Liver (tissue), 8 donors: ENCODE measurements at regions not wholly inside any gene's neighbourhood (a gene's known extent, or its start where the extent isn't known, plus 50 kb on each side); places are given as distances from the start of the nearest gene placed in this dataset.
A peak's percentile ranks its signal among the peaks of the same experiment; 100 is the strongest.

Experiments
- DNase-seq: peaks from one replicate; pipeline ENCODE4 v3.0.0-alpha.2; 2017; ENCODE audit warnings: low spot score
- H3K27ac ChIP-seq, 2 donors: one replicate each; pipeline ENCODE4 v1.7.0; 2013; ENCODE audit warnings: inconsistent platforms in 2 of 2, low read length in 2 of 2, control low read depth in 1 of 2, low read depth in 1 of 2, mild to moderate bottlenecking in 1 of 2
- H3K27me3 ChIP-seq, 4 donors: one replicate each; pipeline versions ENCODE4 v1.6.1 to v1.7.0; 2013; ENCODE audit warnings: low read length in 3 of 4, inconsistent platforms in 1 of 4, mild to moderate bottlenecking in 1 of 4, moderate library complexity in 1 of 4; ENCODE audit not compliant: control insufficient read depth in 4 of 4, insufficient read depth in 4 of 4
- H3K36me3 ChIP-seq, 4 donors: one replicate each; pipeline versions ENCODE4 v1.6.1 to v1.7.0; 2013; ENCODE audit warnings: low read length in 3 of 4, mild to moderate bottlenecking in 3 of 4, low read depth in 1 of 4, moderate library complexity in 1 of 4; ENCODE audit not compliant: control insufficient read depth in 4 of 4, insufficient read depth in 3 of 4
- H3K4me1 ChIP-seq, 4 donors: one replicate each; pipeline versions ENCODE4 v1.6.1 to v1.7.0; 2013; ENCODE audit warnings: low read length in 3 of 4, mild to moderate bottlenecking in 3 of 4, moderate library complexity in 1 of 4; ENCODE audit not compliant: control insufficient read depth in 4 of 4, insufficient read depth in 4 of 4
- H3K4me3 ChIP-seq, 3 donors: one replicate each; pipeline versions ENCODE4 v1.6.1 to v1.7.0; 2013; ENCODE audit warnings: low read length in 3 of 3, control low read depth in 1 of 3, low read depth in 1 of 3, mild to moderate bottlenecking in 1 of 3
- H3K9ac ChIP-seq, 2 donors: one replicate each; pipeline ENCODE4 v1.7.0; 2013; ENCODE audit warnings: low read length in 2 of 2, mild to moderate bottlenecking in 2 of 2, moderate library complexity in 2 of 2, control low read depth in 1 of 2, low read depth in 1 of 2
- H3K9me3 ChIP-seq, 4 donors: one replicate each; pipeline versions ENCODE4 v1.6.1 to v1.7.0; 2013; ENCODE audit warnings: low read length in 3 of 4; ENCODE audit not compliant: control insufficient read depth in 4 of 4
- ATF3 ChIP-seq: IDR thresholded peaks from 2 replicates; pipeline ENCODE4 v1.6.1; 2016; ENCODE audit warnings: antibody characterized with exemption
- CTCF ChIP-seq: fragments of 150-350 bp; IDR thresholded peaks from 2 replicates; pipeline ENCODE4 v1.5.1; 2017; ENCODE audit warnings: improper control_type of control experiment, low read depth, low read length; ENCODE audit not compliant: missing input control
- EGR1 ChIP-seq, 2 donors: IDR thresholded peaks; 2 replicates each; pipeline ENCODE4 v1.6.1; 2016 to 2018; ENCODE audit warnings: antibody characterized with exemption in 2 of 2, low read depth in 2 of 2
- FOXA1 ChIP-seq: IDR thresholded peaks from 2 replicates; pipeline ENCODE4 v1.6.1; 2016; ENCODE audit warnings: antibody characterized with exemption
- FOXA2 ChIP-seq: IDR thresholded peaks from 2 replicates; pipeline ENCODE4 v1.6.1; 2016; ENCODE audit warnings: antibody characterized with exemption
- GABPA ChIP-seq, 2 donors: IDR thresholded peaks in 1 of 2; conservative IDR thresholded peaks in 1 of 2; 2 replicates each; pipeline ENCODE4 v1.6.1; 2016; ENCODE audit warnings: antibody characterized with exemption in 2 of 2, mild to moderate bottlenecking in 1 of 2, moderate library complexity in 1 of 2
- HNF4A ChIP-seq, 2 donors: conservative IDR thresholded peaks; 2 replicates each; pipeline ENCODE4 v1.6.1; 2016; ENCODE audit warnings: antibody characterized with exemption in 2 of 2, mild to moderate bottlenecking in 2 of 2
- HNF4G ChIP-seq: IDR thresholded peaks from 2 replicates; pipeline ENCODE4 v1.6.1; 2016; ENCODE audit warnings: antibody characterized with exemption
- JUND ChIP-seq, 2 donors: IDR thresholded peaks; 2 replicates each; pipeline ENCODE4 v1.6.1; 2016; ENCODE audit warnings: antibody characterized with exemption in 2 of 2
- MAX ChIP-seq: IDR thresholded peaks from 2 replicates; pipeline ENCODE4 v1.6.1; 2016; ENCODE audit warnings: antibody characterized with exemption
- NR2F2 ChIP-seq: IDR thresholded peaks from 2 replicates; pipeline ENCODE4 v1.6.1; 2016; ENCODE audit warnings: antibody characterized with exemption
- RAD21 ChIP-seq, 2 donors: IDR thresholded peaks; 2 replicates each; pipeline ENCODE4 v1.6.1; 2016; ENCODE audit warnings: antibody characterized with exemption in 2 of 2, mild to moderate bottlenecking in 2 of 2
- REST ChIP-seq: IDR thresholded peaks from 2 replicates; pipeline ENCODE4 v1.6.1; 2016; ENCODE audit warnings: antibody characterized with exemption, mild to moderate bottlenecking
- RXRA ChIP-seq, 2 donors: IDR thresholded peaks; 2 replicates each; pipeline ENCODE4 v1.6.1; 2017 to 2018; ENCODE audit warnings: antibody characterized with exemption in 2 of 2, mild to moderate bottlenecking in 1 of 2
- SP1 ChIP-seq: IDR thresholded peaks from 2 replicates; pipeline ENCODE4 v1.6.1; 2018; ENCODE audit warnings: antibody characterized with exemption, mild to moderate bottlenecking
- TAF1 ChIP-seq: conservative IDR thresholded peaks from 2 replicates; pipeline ENCODE4 v1.6.1; 2016; ENCODE audit warnings: antibody characterized with exemption, mild to moderate bottlenecking
- YY1 ChIP-seq: IDR thresholded peaks from 2 replicates; pipeline ENCODE4 v1.6.1; 2016; ENCODE audit warnings: antibody characterized with exemption, mild to moderate bottlenecking
- ZBTB33 ChIP-seq: IDR thresholded peaks from 2 replicates; pipeline ENCODE4 v1.6.1; 2016; ENCODE audit warnings: antibody characterized with exemption
- WGBS: extraction: QIAGEN DNeasy Blood & Tissue Kit; methylation state at CpG from one replicate; pipeline ENCODE4 v1.1.7; 2013; 5-methylcytosine and 5-hydroxymethylcytosine counted together
- donor health status: healthy.
- donor health status: healthy.
- donor health status: healthy.
- donor health status: healthy.
- donor health status: healthy.

- no peak overlapping the region for H3K27ac ChIP-seq
- H3K9ac ChIP-seq = no peak overlapping the region
- H3K4me1 ChIP-seq = peaks cover 3 to 11% (median 6%) of the 10 kb centered on the region in 4 donors
- no peaks in the 10 kb centered on the region for H3K9me3 ChIP-seq
- H3K36me3 ChIP-seq = no peaks in the 10 kb centered on the region
- WGBS = 88% methylated on average over 4 of the region's 4 CpGs
- TF ChIP-seq HNF4A (conservative IDR thresholded peaks at IDR 0.05) (no peak), SP1 (no peak), ATF3 (no peak), NR2F2 (no peak), YY1 (no peak), FOXA2 (no peak), ZBTB33 (no peak), RAD21 (IDR thresholded peaks at IDR 0.05) (no peak), REST (no peak), FOXA1 (no peak), HNF4G (no peak), CTCF (no peak), GABPA (IDR thresholded peaks at IDR 0.05 in 1 of 2, conservative IDR thresholded peaks at IDR 0.05 in 1 of 2) (no peak), EGR1 (IDR thresholded peaks at IDR 0.05; ENCODE audit: low read depth in 2 of 2) (no peak), JUND (IDR thresholded peaks at IDR 0.05) (no peak), TAF1 (no peak), RXRA (IDR thresholded peaks at IDR 0.05) (no peak), MAX (no peak)
- H3K27me3 ChIP-seq = no peaks in the 10 kb centered on the region
- DNase-seq = peak; percentile 28
- H3K4me3 ChIP-seq = no peak overlapping the region
Observed at GRCh38 chr9:93891549-93892310, 63.4 kb downstream of the BARX1 start.
